ENCODE measurements at regions not wholly inside any gene's neighbourhood (a gene's known extent, or its start where the extent isn't known, plus 50 kb on each side); places are given as distances from the start of the nearest gene placed in this dataset.
"Not testable (repeated sequence)": the region's sequence is repeated elsewhere in the genome, so short reads cannot be mapped to it uniquely, and the experiment has no call there.

GRCh38 chr16:8403978-8404749, 186.1 kb downstream of the TMEM114 start:
- no peak for DNase-seq (ENCODE audit: low read depth, low spot score)

DNA sequence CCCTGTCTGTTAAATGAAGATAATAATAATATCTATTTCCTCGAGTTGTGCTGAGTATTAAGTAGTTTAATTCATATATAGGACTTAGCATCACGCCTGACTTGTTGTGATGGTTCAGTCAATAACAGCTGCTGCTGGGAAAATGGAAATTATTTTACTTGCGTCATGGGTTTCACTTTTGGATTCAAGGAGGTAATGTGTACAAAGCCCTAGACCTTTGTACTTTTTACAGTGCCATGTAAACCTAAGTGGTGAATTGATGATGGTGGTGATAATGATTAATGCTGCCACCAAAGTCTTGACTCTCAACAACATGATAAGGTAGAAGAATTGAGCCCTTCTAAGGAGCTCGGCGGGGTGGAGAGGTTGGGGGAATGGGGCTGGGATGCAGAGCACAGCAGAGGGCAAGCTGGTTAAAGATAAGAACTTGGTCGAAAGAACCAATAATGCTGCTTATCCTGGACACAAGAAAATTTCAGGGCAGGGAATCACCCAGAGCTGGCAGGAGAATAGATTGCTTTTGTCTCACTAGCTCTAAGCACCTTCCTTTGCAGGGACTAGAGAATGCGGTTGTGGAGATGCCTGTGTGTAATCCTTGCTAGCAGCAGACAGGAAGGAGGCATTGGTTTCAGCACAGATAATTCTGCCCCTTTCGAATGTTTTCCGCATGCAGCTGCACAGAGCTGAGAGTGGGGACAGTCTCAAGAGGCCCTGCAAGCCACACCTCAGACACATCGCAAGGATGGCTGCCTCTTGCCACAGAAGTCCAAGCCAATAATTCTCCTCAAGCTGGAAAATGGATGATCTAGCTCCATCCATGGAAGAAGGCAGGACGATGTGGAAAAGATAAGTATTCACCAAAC, 187.1 kb downstream of the TMEM114 start:
- Histone ChIP-seq H3K9me3 (ENCODE audit: control insufficient read depth, low read depth, low read length) (peaks cover 7% of the 10 kb centered on the region), H3K4me3 (ENCODE audit: control insufficient read depth in 2 of 3, extremely low read depth in 1 of 3, insufficient read depth in 2 of 3, low read depth in 1 of 3, low read length in 3 of 3) (no peak overlapping the region), H3K27ac (ENCODE audit: control insufficient read depth, insufficient read depth, low read length) (no peak overlapping the region), H3K27me3 (ENCODE audit: control insufficient read depth, extremely low read depth, insufficient read depth, low read length) (no peaks in the 10 kb centered on the region), H3K4me1 (ENCODE audit: control insufficient read depth, extremely low read depth, insufficient read depth, low read length) (no peaks in the 10 kb centered on the region), H3K9me1 (ENCODE audit: control insufficient read depth, extremely low read depth, insufficient read depth, low read length) (no peaks in the 10 kb centered on the region), H3K36me3 (ENCODE audit: control insufficient read depth in 2 of 2, extremely low read depth in 1 of 2, insufficient read depth in 2 of 2, low read length in 2 of 2) (no peaks in the 10 kb centered on the region), H4K20me1 (ENCODE audit: control insufficient read depth, extremely low read depth, insufficient read depth, low read length) (no peaks in the 10 kb centered on the region), H2AFZ (ENCODE audit: control insufficient read depth, low read length) (no peak overlapping the region), H3K9ac (ENCODE audit: control insufficient read depth, extremely low read depth, insufficient read depth, low read length) (no peak overlapping the region), H3K79me2 (ENCODE audit: control insufficient read depth, insufficient read depth, low read length) (no peaks in the 10 kb centered on the region), H3K4me2 (ENCODE audit: control insufficient read depth, extremely low read depth, insufficient read depth, low read depth, low read length) (no peak overlapping the region)
- DNase-seq (ENCODE audit: low read depth, low spot score), result no peak
- no peak for FAIRE-seq
- dilution Hi-C loops (cut with MboI; ENCODE audit: extremely low pct_ligation_motif_present, low sequenced_read_pairs), result no loop called here
- TF ChIP-seq, protein P1, sequence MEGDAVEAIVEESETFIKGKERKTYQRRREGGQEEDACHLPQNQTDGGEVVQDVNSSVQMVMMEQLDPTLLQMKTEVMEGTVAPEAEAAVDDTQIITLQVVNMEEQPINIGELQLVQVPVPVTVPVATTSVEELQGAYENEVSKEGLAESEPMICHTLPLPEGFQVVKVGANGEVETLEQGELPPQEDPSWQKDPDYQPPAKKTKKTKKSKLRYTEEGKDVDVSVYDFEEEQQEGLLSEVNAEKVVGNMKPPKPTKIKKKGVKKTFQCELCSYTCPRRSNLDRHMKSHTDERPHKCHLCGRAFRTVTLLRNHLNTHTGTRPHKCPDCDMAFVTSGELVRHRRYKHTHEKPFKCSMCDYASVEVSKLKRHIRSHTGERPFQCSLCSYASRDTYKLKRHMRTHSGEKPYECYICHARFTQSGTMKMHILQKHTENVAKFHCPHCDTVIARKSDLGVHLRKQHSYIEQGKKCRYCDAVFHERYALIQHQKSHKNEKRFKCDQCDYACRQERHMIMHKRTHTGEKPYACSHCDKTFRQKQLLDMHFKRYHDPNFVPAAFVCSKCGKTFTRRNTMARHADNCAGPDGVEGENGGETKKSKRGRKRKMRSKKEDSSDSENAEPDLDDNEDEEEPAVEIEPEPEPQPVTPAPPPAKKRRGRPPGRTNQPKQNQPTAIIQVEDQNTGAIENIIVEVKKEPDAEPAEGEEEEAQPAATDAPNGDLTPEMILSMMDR (optimal IDR thresholded peaks at IDR 0.05 in 1 of 3, IDR thresholded peaks at IDR 0.05 in 1 of 3, conservative IDR thresholded peaks at IDR 0.05 in 1 of 3; ENCODE audit: extremely low read depth in 1 of 3, insufficient read depth in 2 of 3, low read length in 3 of 3), result no peak
- no peak for TF ChIP-seq EZH2 (IDR thresholded peaks at IDR 0.05; ENCODE audit: low read length)

More at GRCh38 chr16:8403978-8404749, 186.1 kb downstream of the TMEM114 start:
- Histone ChIP-seq H3K4me1 (ENCODE audit: control insufficient read depth, extremely low read depth, insufficient read depth, low read length) (no peaks in the 10 kb centered on the region), H3K9ac (ENCODE audit: control insufficient read depth, extremely low read depth, insufficient read depth, low read length) (no peak overlapping the region), H3K79me2 (ENCODE audit: control insufficient read depth, insufficient read depth, low read length) (no peaks in the 10 kb centered on the region), H2AFZ (ENCODE audit: control insufficient read depth, low read length) (no peak overlapping the region), H3K4me2 (ENCODE audit: control insufficient read depth, extremely low read depth, insufficient read depth, low read depth, low read length) (no peak overlapping the region), H4K20me1 (ENCODE audit: control insufficient read depth, extremely low read depth, insufficient read depth, low read length) (no peaks in the 10 kb centered on the region), H3K36me3 (ENCODE audit: control insufficient read depth in 2 of 2, extremely low read depth in 1 of 2, insufficient read depth in 2 of 2, low read length in 2 of 2) (no peaks in the 10 kb centered on the region), H3K9me1 (ENCODE audit: control insufficient read depth, extremely low read depth, insufficient read depth, low read length) (no peaks in the 10 kb centered on the region), H3K9me3 (ENCODE audit: control insufficient read depth, low read depth, low read length) (peaks cover 7% of the 10 kb centered on the region), H3K4me3 (ENCODE audit: control insufficient read depth in 2 of 3, extremely low read depth in 1 of 3, insufficient read depth in 2 of 3, low read depth in 1 of 3, low read length in 3 of 3) (no peak overlapping the region), H3K27me3 (ENCODE audit: control insufficient read depth, extremely low read depth, insufficient read depth, low read length) (no peaks in the 10 kb centered on the region), H3K27ac (ENCODE audit: control insufficient read depth, insufficient read depth, low read length) (no peak overlapping the region)
- no peak for FAIRE-seq
- TF ChIP-seq, protein P1 (optimal IDR thresholded peaks at IDR 0.05 in 1 of 3, IDR thresholded peaks at IDR 0.05 in 1 of 3, conservative IDR thresholded peaks at IDR 0.05 in 1 of 3; ENCODE audit: extremely low read depth in 1 of 3, insufficient read depth in 2 of 3, low read length in 3 of 3), result no peak
- no peak for TF ChIP-seq EZH2 (IDR thresholded peaks at IDR 0.05; ENCODE audit: low read length)
- dilution Hi-C loops (cut with MboI; ENCODE audit: extremely low pct_ligation_motif_present, low sequenced_read_pairs), result no loop called here

DNA sequence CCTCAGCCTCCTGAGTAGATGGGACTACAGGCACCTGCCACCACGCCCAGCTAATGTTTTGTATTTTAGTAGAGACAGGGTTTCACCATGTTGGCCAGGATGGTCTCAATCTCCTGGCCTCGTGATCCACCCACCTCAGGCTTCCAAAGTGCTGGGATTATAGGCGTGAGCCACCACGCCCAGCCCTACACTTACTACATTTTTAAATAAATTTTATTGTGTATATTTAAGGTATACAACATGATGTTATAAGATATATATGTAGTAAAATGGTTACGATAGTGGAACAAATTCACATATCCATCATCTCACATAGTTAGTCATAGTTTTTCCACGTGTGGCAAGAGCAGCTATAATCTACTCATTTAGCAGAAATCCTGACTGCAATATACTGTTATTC, 189.6 kb downstream of the TMEM114 start:
- DNase-seq (ENCODE audit: low read depth, low spot score); H4K20me1 ChIP-seq (ENCODE audit: control insufficient read depth, extremely low read depth, insufficient read depth, low read length); H2AFZ ChIP-seq (ENCODE audit: control insufficient read depth, low read length); H3K36me3 ChIP-seq (ENCODE audit: control insufficient read depth in 2 of 2, extremely low read depth in 1 of 2, insufficient read depth in 2 of 2, low read length in 2 of 2); H3K27me3 ChIP-seq (ENCODE audit: control insufficient read depth, extremely low read depth, insufficient read depth, low read length); H3K79me2 ChIP-seq (ENCODE audit: control insufficient read depth, insufficient read depth, low read length); FAIRE-seq; dilution Hi-C loops (cut with MboI; ENCODE audit: extremely low pct_ligation_motif_present, low sequenced_read_pairs); H3K9ac ChIP-seq (ENCODE audit: control insufficient read depth, extremely low read depth, insufficient read depth, low read length); H3K9me1 ChIP-seq (ENCODE audit: control insufficient read depth, extremely low read depth, insufficient read depth, low read length); H3K4me3 ChIP-seq (ENCODE audit: control insufficient read depth in 2 of 3, extremely low read depth in 1 of 3, insufficient read depth in 2 of 3, low read depth in 1 of 3, low read length in 3 of 3); H3K27ac ChIP-seq (ENCODE audit: control insufficient read depth, insufficient read depth, low read length); H3K9me3 ChIP-seq (ENCODE audit: control insufficient read depth, low read depth, low read length); H3K4me1 ChIP-seq (ENCODE audit: control insufficient read depth, extremely low read depth, insufficient read depth, low read length); H3K4me2 ChIP-seq (ENCODE audit: control insufficient read depth, extremely low read depth, insufficient read depth, low read depth, low read length): not testable (repeated sequence)
